ENCODE measurements at regions not wholly inside any gene's neighbourhood (a gene's known extent, or its start where the extent isn't known, plus 50 kb on each side); places are given as distances from the start of the nearest gene placed in this dataset.

- Histone ChIP-seq H3K36me3 (replicated peaks; ENCODE audit: insufficient read depth, low read depth) (no peaks in the 10 kb centered on the region), H3K27me3 (no peaks in the 10 kb centered on the region), H3K4me3 (no peak overlapping the region), H3K9me2 (replicated peaks; ENCODE audit: insufficient read depth) (no peaks in the 10 kb centered on the region), H3K4me1 (ENCODE audit: insufficient read depth) (peaks cover 4% of the 10 kb centered on the region), H4K20me1 (ENCODE audit: insufficient read depth, poor library complexity, severe bottlenecking) (no peaks in the 10 kb centered on the region), H3K79me2 (no peaks in the 10 kb centered on the region), H3K9me3 (ENCODE audit: low read depth) (no peaks in the 10 kb centered on the region), H2AFZ (no peak overlapping the region), H3K4me2 (no peak overlapping the region), H3K27ac (no peak overlapping the region)
- TF ChIP-seq EZH2 (IDR thresholded peaks at IDR 0.05; ENCODE audit: borderline replicate concordance) = no peak
- TF ChIP-seq, protein P1, sequence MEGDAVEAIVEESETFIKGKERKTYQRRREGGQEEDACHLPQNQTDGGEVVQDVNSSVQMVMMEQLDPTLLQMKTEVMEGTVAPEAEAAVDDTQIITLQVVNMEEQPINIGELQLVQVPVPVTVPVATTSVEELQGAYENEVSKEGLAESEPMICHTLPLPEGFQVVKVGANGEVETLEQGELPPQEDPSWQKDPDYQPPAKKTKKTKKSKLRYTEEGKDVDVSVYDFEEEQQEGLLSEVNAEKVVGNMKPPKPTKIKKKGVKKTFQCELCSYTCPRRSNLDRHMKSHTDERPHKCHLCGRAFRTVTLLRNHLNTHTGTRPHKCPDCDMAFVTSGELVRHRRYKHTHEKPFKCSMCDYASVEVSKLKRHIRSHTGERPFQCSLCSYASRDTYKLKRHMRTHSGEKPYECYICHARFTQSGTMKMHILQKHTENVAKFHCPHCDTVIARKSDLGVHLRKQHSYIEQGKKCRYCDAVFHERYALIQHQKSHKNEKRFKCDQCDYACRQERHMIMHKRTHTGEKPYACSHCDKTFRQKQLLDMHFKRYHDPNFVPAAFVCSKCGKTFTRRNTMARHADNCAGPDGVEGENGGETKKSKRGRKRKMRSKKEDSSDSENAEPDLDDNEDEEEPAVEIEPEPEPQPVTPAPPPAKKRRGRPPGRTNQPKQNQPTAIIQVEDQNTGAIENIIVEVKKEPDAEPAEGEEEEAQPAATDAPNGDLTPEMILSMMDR (IDR thresholded peaks at IDR 0.05; ENCODE audit: poor library complexity) = no peak
- DNase-seq (ENCODE audit: low spot score) = no peak
Observed at GRCh38 chr15:25937796-25938195, 74.7 kb upstream of the ATP10A start.

DNA sequence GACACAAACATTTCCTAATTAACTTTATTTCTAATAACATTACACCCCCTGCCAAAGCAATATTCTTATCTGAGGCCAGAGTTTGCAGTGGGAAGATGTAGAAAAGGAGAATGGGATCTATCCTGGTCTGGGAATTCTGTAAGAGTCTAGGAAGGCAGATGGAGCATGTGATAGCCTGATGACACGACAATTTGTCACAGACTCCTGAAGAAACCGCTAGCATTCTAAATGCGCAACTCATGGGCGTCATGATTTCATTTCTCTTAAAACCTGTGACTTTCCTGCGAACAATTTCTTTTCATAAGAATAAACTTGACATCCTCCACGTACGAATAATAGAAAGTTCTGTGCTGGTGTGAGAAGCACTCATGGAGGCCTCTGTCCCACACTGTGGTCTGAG lies 72.9 kb upstream of the ATP10A start:
- H3K27me3 ChIP-seq = no peaks in the 10 kb centered on the region
- H3K4me2 ChIP-seq = no peak overlapping the region
- DNase-seq (ENCODE audit: low spot score) = no peak
- no peak overlapping the region for H3K4me3 ChIP-seq
- H3K4me1 ChIP-seq (ENCODE audit: insufficient read depth) = peaks cover 4% of the 10 kb centered on the region
- H2AFZ ChIP-seq = no peak overlapping the region
- H3K36me3 ChIP-seq (replicated peaks; ENCODE audit: insufficient read depth, low read depth) = no peaks in the 10 kb centered on the region
- no peaks in the 10 kb centered on the region for H4K20me1 ChIP-seq (ENCODE audit: insufficient read depth, poor library complexity, severe bottlenecking)
- no peak for TF ChIP-seq EZH2phosphoT487 (IDR thresholded peaks at IDR 0.05; ENCODE audit: low read depth, severe bottlenecking, unreplicated experiment)
- TF ChIP-seq, protein P1 (IDR thresholded peaks at IDR 0.05; ENCODE audit: poor library complexity) = no peak
- TF ChIP-seq EZH2 (IDR thresholded peaks at IDR 0.05; ENCODE audit: borderline replicate concordance) = no peak
- no peak overlapping the region for H3K27ac ChIP-seq
- 87% methylated on average over 7 of the region's 7 CpGs for WGBS (ENCODE audit: low lambda C conversion rate, missing lambda C conversion rate)
- H3K79me2 ChIP-seq = no peaks in the 10 kb centered on the region
- no peaks in the 10 kb centered on the region for H3K9me3 ChIP-seq (ENCODE audit: low read depth)
- H3K9me2 ChIP-seq (replicated peaks; ENCODE audit: insufficient read depth) = no peaks in the 10 kb centered on the region

DNA sequence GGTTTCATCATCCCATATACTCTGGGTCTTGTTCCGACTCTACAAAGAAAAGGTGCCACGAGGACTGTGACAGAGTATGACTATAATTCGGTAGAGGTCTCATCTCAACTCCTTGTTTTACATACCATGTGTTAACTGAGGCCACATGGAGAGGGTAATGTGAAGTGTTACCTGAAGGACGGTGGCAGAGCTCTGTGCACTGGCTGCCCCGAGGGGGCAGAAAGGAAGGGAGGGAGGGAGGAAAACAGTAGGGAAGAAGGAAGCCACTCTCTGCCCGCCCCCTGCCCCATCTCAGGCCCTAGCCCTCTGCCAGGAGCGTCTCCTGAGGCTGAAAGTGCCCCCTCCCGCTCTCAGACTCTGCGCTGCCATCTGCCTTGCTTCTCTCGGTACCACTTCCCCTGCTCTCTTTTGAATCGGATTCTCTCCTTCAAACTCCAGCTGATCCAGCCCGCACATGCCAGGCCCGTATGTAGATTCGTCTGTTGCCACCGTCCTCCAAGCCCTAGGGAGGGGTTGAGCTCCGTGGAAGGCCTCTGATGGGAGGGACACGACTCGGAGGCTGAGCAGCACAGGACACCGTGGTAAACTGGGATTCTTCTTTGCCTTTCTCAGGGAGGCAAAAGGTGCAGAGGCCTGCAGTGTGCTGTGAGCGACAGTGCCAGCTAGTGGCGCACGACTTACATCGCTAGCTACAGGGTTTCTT lies 70.5 kb upstream of the ATP10A start:
- H2AFZ ChIP-seq = peak overlapping the region; percentile 98
- no peaks in the 10 kb centered on the region for H4K20me1 ChIP-seq (ENCODE audit: insufficient read depth, poor library complexity, severe bottlenecking)
- 13% methylated on average over 20 of the region's 23 CpGs for WGBS (ENCODE audit: low lambda C conversion rate, missing lambda C conversion rate)
- H3K4me1 ChIP-seq (ENCODE audit: insufficient read depth) = peaks cover 4% of the 10 kb centered on the region
- H3K79me2 ChIP-seq = no peaks in the 10 kb centered on the region
- H3K27me3 ChIP-seq = no peaks in the 10 kb centered on the region
- peak; percentile 87 for DNase-seq (ENCODE audit: low spot score)
- no peaks in the 10 kb centered on the region for H3K9me2 ChIP-seq (replicated peaks; ENCODE audit: insufficient read depth)
- H3K27ac ChIP-seq = no peak overlapping the region
- H3K4me2 ChIP-seq = peak overlapping the region; percentile 95
- peaks cover 5% of the 10 kb centered on the region for H3K9me3 ChIP-seq (ENCODE audit: low read depth)
- peak overlapping the region; percentile 56 for H3K4me3 ChIP-seq
- H3K36me3 ChIP-seq (replicated peaks; ENCODE audit: insufficient read depth, low read depth) = no peaks in the 10 kb centered on the region
- TF ChIP-seq, protein P1 (IDR thresholded peaks at IDR 0.05; ENCODE audit: poor library complexity) = peak; percentile 86
- no peak for TF ChIP-seq EZH2 (IDR thresholded peaks at IDR 0.05; ENCODE audit: borderline replicate concordance)

GRCh38 chr15:25932696-25933095 lies 69.6 kb upstream of the ATP10A start:
- no peaks in the 10 kb centered on the region for H3K36me3 ChIP-seq (replicated peaks; ENCODE audit: insufficient read depth, low read depth)
- no peaks in the 10 kb centered on the region for H3K9me2 ChIP-seq (replicated peaks; ENCODE audit: insufficient read depth)
- no peaks in the 10 kb centered on the region for H3K79me2 ChIP-seq
- H3K4me2 ChIP-seq = no peak overlapping the region
- DNase-seq (ENCODE audit: low spot score) = no peak
- WGBS (ENCODE audit: low lambda C conversion rate, missing lambda C conversion rate) = 86% methylated on average over 8 of the region's 8 CpGs
- H4K20me1 ChIP-seq (ENCODE audit: insufficient read depth, poor library complexity, severe bottlenecking) = no peaks in the 10 kb centered on the region
- H3K4me3 ChIP-seq = no peak overlapping the region
- H3K27me3 ChIP-seq = no peaks in the 10 kb centered on the region
- H3K9me3 ChIP-seq (ENCODE audit: low read depth) = peaks cover 5% of the 10 kb centered on the region
- H3K4me1 ChIP-seq (ENCODE audit: insufficient read depth) = peaks cover 4% of the 10 kb centered on the region
- H2AFZ ChIP-seq = no peak overlapping the region
- no peak overlapping the region for H3K27ac ChIP-seq
- TF ChIP-seq, protein P1 (IDR thresholded peaks at IDR 0.05; ENCODE audit: poor library complexity) = no peak
- TF ChIP-seq EZH2 (IDR thresholded peaks at IDR 0.05; ENCODE audit: borderline replicate concordance) = no peak
- no peak for TF ChIP-seq EZH2phosphoT487 (IDR thresholded peaks at IDR 0.05; ENCODE audit: low read depth, severe bottlenecking, unreplicated experiment)

Measured in hepatocyte (in vitro differentiated cells).